HG03571 (cell line): ENCODE measurements at regions not wholly inside any gene's neighbourhood (a gene's known extent, or its start where the extent isn't known, plus 50 kb on each side); places are given as distances from the start of the nearest gene placed in this dataset.

Experiments
- ATAC-seq: cut with Tn5 transposase; IDR thresholded peaks from one replicate; pipeline ENCODE4 v1.9.1; 2021; ENCODE audit not compliant: unreplicated experiment

GRCh38 chr5:39846144-39846543, 421.4 kb upstream of the DAB2 start:
- peak; percentile 49 for ATAC-seq

GRCh38 chr5:39843767-39844166, 419.0 kb upstream of the DAB2 start:
- no peak for ATAC-seq

GRCh38 chr5:39835371-39835770, 410.6 kb upstream of the DAB2 start:
- ATAC-seq = no peak

GRCh38 chr5:39829441-39829840, 404.7 kb upstream of the DAB2 start:
- no peak for ATAC-seq

- no peak for ATAC-seq
Measured at GRCh38 chr5:39826051-39826450, 401.3 kb upstream of the DAB2 start.

GRCh38 chr5:39825301-39825700, 400.5 kb upstream of the DAB2 start:
- no peak for ATAC-seq

GRCh38 chr5:39822020-39822419, 397.2 kb upstream of the DAB2 start:
- no peak for ATAC-seq

- ATAC-seq = no peak
Measured at GRCh38 chr5:39816866-39817265, 392.1 kb upstream of the DAB2 start.

GRCh38 chr5:39816156-39816845, 391.5 kb upstream of the DAB2 start:
- no peak for ATAC-seq

- ATAC-seq = no peak
Measured at GRCh38 chr5:39815711-39816110, 390.9 kb upstream of the DAB2 start.

- no peak for ATAC-seq
Measured at GRCh38 chr5:39811381-39811780, 386.6 kb upstream of the DAB2 start.

- ATAC-seq = no peak
Measured at GRCh38 chr5:39808656-39809055, 383.9 kb upstream of the DAB2 start.

GRCh38 chr5:39801306-39801705, 376.5 kb upstream of the DAB2 start:
- no peak for ATAC-seq

- ATAC-seq = no peak
Measured at GRCh38 chr5:39800042-39800601, 375.3 kb upstream of the DAB2 start.

GRCh38 chr5:39799242-39799641, 374.5 kb upstream of the DAB2 start:
- ATAC-seq = no peak

- ATAC-seq = no peak
Measured at GRCh38 chr5:39794513-39795210, 369.9 kb upstream of the DAB2 start.

GRCh38 chr5:39785410-39785809, 360.6 kb upstream of the DAB2 start:
- ATAC-seq = no peak

GRCh38 chr5:39783756-39784421, 359.1 kb upstream of the DAB2 start:
- no peak for ATAC-seq

GRCh38 chr5:39780347-39780746, 355.6 kb upstream of the DAB2 start:
- ATAC-seq = no peak

- ATAC-seq = no peak
Measured at GRCh38 chr5:39779831-39780230, 355.1 kb upstream of the DAB2 start.

- ATAC-seq = no peak
Measured at GRCh38 chr5:39775797-39776365, 351.1 kb upstream of the DAB2 start.
